ENCODE measurements at regions not wholly inside any gene's neighbourhood (a gene's known extent, or its start where the extent isn't known, plus 50 kb on each side); places are given as distances from the start of the nearest gene placed in this dataset.

GRCh38 chr13:64202517-64202916 lies 2786.9 kb upstream of the PCDH20 start:
- TF ChIP-seq CTCF (IDR thresholded peaks at IDR 0.05; ENCODE audit: insufficient read depth, low read length, poor library complexity, severe bottlenecking) (no peak), EZH2phosphoT487 (conservative IDR thresholded peaks at IDR 0.05; ENCODE audit: low read length) (no peak)

Data from SU-DHL-6 (cell line).